Keratinocyte (primary cell): ENCODE measurements at regions not wholly inside any gene's neighbourhood (a gene's known extent, or its start where the extent isn't known, plus 50 kb on each side); places are given as distances from the start of the nearest gene placed in this dataset.

ENCODE experiments used
- DNase-seq: peaks from one replicate; pipeline ENCODE4 v3.0.0-alpha.2; 2011; ENCODE audit warnings: low read depth, missing footprints, low spot score
- FAIRE-seq: peaks from 2 replicates; lab custom pipeline; 2011; peaks lifted over from hg19 to GRCh38; lab: Jason Lieb, UNC
- H2AFZ ChIP-seq: 2 replicates; pipeline ENCODE4 v1.6.0; 2012; ENCODE audit warnings: low read length, control low read depth, inconsistent platforms; ENCODE audit not compliant: control insufficient read depth
- H3K27ac ChIP-seq: 2 replicates; pipeline ENCODE4 v1.5.1; 2011; ENCODE audit warnings: low read length; ENCODE audit not compliant: control insufficient read depth, insufficient read depth
- H3K27me3 ChIP-seq: 3 replicates; pipeline ENCODE4 v1.6.0; 2011; ENCODE audit warnings: low read length; ENCODE audit not compliant: control insufficient read depth, insufficient read depth; ENCODE audit errors: extremely low read depth
- H3K36me3 ChIP-seq, 2 experiments: 2 replicates in 1 of 2; 3 replicates in 1 of 2; pipeline ENCODE4 v1.5.1; 2011; ENCODE audit warnings: low read length in 2 of 2, mild to moderate bottlenecking in 1 of 2; ENCODE audit not compliant: control insufficient read depth in 2 of 2, insufficient read depth in 2 of 2; ENCODE audit errors: extremely low read depth in 1 of 2
- H3K4me1 ChIP-seq: 3 replicates; pipeline ENCODE4 v1.5.1; 2011; ENCODE audit warnings: low read length; ENCODE audit not compliant: control insufficient read depth, insufficient read depth; ENCODE audit errors: extremely low read depth
- H3K4me2 ChIP-seq: 3 replicates; pipeline ENCODE4 v1.6.0; 2011; ENCODE audit warnings: low read depth, low read length; ENCODE audit not compliant: control insufficient read depth, insufficient read depth; ENCODE audit errors: extremely low read depth
- H3K4me3 ChIP-seq, 3 experiments: fragments of 200-600 bp in 1 of 3; sonication (generic) in 1 of 3; 2 replicates in 2 of 3; 3 replicates in 1 of 3; pipeline ENCODE4 v1.5.1; 2011 to 2016; ENCODE audit warnings: low read length in 3 of 3, mild to moderate bottlenecking in 3 of 3, control low read depth in 2 of 3, inconsistent platforms in 1 of 3, low read depth in 1 of 3, mixed read lengths in 1 of 3, mixed run types in 1 of 3, moderate library complexity in 1 of 3; ENCODE audit not compliant: control insufficient read depth in 2 of 3, insufficient read depth in 2 of 3; ENCODE audit errors: extremely low read depth in 1 of 3
- H3K79me2 ChIP-seq: 2 replicates; pipeline ENCODE4 v1.6.0; 2012; ENCODE audit warnings: low read length; ENCODE audit not compliant: control insufficient read depth, insufficient read depth
- H3K9ac ChIP-seq: 3 replicates; pipeline ENCODE4 v1.6.0; 2011; ENCODE audit warnings: low read length; ENCODE audit not compliant: control insufficient read depth, insufficient read depth; ENCODE audit errors: extremely low read depth
- H3K9me1 ChIP-seq: 3 replicates; pipeline ENCODE4 v1.6.0; 2011; ENCODE audit warnings: low read length; ENCODE audit not compliant: control insufficient read depth, insufficient read depth; ENCODE audit errors: extremely low read depth
- H3K9me3 ChIP-seq: 2 replicates; pipeline ENCODE4 v1.5.1; 2012; ENCODE audit warnings: low read depth, low read length; ENCODE audit not compliant: control insufficient read depth
- H4K20me1 ChIP-seq: 3 replicates; pipeline ENCODE4 v1.6.0; 2011; ENCODE audit warnings: low read length; ENCODE audit not compliant: control insufficient read depth, insufficient read depth; ENCODE audit errors: extremely low read depth
- EZH2 ChIP-seq: IDR thresholded peaks from one replicate; pipeline ENCODE4 v1.6.1; 2012; ENCODE audit warnings: inconsistent platforms, mild to moderate bottlenecking, low read length, moderate library complexity
- dilution Hi-C: fragments of 300-500 bp; cut with MboI; formaldehyde crosslinking; loops from one replicate; pipeline ENCODE4 v1.7.0; 2020; ENCODE audit warnings: low sequenced_read_pairs; ENCODE audit not compliant: extremely low pct_ligation_motif_present
- TF ChIP-seq, protein P1 (sequence below), 3 experiments: IDR thresholded peaks in 1 of 3; conservative IDR thresholded peaks in 1 of 3; optimal IDR thresholded peaks in 1 of 3; 2 replicates in 2 of 3; 3 replicates in 1 of 3; pipeline versions ENCODE3 to v1.5.1; 2011; ENCODE audit warnings: low read length in 3 of 3, mild to moderate bottlenecking in 3 of 3, moderate library complexity in 2 of 3, control low read depth in 1 of 3, inconsistent platforms in 1 of 3; ENCODE audit not compliant: insufficient read depth in 2 of 3; ENCODE audit errors: extremely low read depth in 1 of 3

DNA sequence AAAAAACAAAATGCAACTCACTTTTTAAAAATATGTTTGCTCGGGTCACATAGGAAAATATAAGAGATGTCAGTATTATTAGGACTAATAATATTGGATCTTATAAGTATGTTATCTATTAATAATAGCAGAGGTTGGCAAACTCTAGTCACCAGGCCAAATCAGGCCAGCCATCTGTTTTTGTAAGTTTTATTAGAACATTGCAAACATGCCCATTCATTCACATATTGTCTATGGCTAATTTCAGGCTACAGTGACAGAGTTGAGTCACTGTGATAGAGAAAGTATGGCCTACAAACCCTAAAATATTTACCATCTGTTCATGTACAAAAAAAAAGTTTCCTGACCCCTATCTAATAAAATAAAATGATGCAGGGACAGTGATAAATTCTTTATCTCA, 97.7 kb upstream of the CDH6 start:
- Histone ChIP-seq H3K4me1 (peaks cover 5% of the 10 kb centered on the region), H4K20me1 (no peaks in the 10 kb centered on the region), H3K4me2 (no peak overlapping the region), H3K9ac (no peak overlapping the region), H3K4me3 (no peak overlapping the region), H3K79me2 (no peaks in the 10 kb centered on the region), H3K27ac (no peak overlapping the region), H3K9me3 (no peaks in the 10 kb centered on the region), H3K27me3 (no peaks in the 10 kb centered on the region), H3K9me1 (no peaks in the 10 kb centered on the region), H2AFZ (no peak overlapping the region), H3K36me3 (no peaks in the 10 kb centered on the region)
- TF ChIP-seq EZH2: no peak
- TF ChIP-seq, protein P1, sequence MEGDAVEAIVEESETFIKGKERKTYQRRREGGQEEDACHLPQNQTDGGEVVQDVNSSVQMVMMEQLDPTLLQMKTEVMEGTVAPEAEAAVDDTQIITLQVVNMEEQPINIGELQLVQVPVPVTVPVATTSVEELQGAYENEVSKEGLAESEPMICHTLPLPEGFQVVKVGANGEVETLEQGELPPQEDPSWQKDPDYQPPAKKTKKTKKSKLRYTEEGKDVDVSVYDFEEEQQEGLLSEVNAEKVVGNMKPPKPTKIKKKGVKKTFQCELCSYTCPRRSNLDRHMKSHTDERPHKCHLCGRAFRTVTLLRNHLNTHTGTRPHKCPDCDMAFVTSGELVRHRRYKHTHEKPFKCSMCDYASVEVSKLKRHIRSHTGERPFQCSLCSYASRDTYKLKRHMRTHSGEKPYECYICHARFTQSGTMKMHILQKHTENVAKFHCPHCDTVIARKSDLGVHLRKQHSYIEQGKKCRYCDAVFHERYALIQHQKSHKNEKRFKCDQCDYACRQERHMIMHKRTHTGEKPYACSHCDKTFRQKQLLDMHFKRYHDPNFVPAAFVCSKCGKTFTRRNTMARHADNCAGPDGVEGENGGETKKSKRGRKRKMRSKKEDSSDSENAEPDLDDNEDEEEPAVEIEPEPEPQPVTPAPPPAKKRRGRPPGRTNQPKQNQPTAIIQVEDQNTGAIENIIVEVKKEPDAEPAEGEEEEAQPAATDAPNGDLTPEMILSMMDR (optimal IDR thresholded peaks at IDR 0.05 in 1 of 3, IDR thresholded peaks at IDR 0.05 in 1 of 3, conservative IDR thresholded peaks at IDR 0.05 in 1 of 3; ENCODE audit: extremely low read depth in 1 of 3, insufficient read depth in 2 of 3, low read length in 3 of 3): no peak
- dilution Hi-C loops: no loop called here
- FAIRE-seq (no peak), DNase-seq (no peak)

DNA sequence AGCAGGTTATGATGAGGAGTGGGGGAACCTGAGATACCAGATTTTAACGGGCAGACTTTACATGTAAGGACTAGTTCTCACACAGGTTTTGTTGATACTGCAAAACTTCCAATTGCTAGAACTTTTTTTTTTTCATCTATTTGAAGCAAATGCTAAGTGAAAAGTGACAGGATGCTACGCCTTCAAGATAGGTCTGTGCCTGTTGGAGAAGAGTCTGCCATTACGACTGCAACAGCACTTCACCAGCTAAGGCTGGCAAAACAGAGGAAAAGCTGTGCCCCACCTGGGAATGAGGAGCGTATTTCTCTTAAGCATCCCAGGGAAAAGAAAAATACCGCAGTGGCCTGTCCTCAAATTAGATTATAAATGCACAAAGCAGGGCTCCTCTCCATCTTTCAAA, 102.0 kb upstream of the CDH6 start:
- no peak overlapping the region for H3K4me3 ChIP-seq
- H3K27ac ChIP-seq: no peak overlapping the region
- no peak for DNase-seq
- FAIRE-seq: no peak
- no peaks in the 10 kb centered on the region for H3K27me3 ChIP-seq
- no peaks in the 10 kb centered on the region for H3K4me1 ChIP-seq
- H2AFZ ChIP-seq: no peak overlapping the region
- dilution Hi-C loops: no loop called here
- H3K36me3 ChIP-seq: no peaks in the 10 kb centered on the region
- no peak for TF ChIP-seq EZH2
- TF ChIP-seq, protein P1 (optimal IDR thresholded peaks at IDR 0.05 in 1 of 3, IDR thresholded peaks at IDR 0.05 in 1 of 3, conservative IDR thresholded peaks at IDR 0.05 in 1 of 3; ENCODE audit: extremely low read depth in 1 of 3, insufficient read depth in 2 of 3, low read length in 3 of 3): no peak
- no peaks in the 10 kb centered on the region for H3K9me1 ChIP-seq
- H3K9me3 ChIP-seq: no peaks in the 10 kb centered on the region
- H3K79me2 ChIP-seq: no peaks in the 10 kb centered on the region
- no peak overlapping the region for H3K4me2 ChIP-seq
- no peaks in the 10 kb centered on the region for H4K20me1 ChIP-seq
- no peak overlapping the region for H3K9ac ChIP-seq
